HG02870 (cell line): ENCODE measurements at regions not wholly inside any gene's neighbourhood (a gene's known extent, or its start where the extent isn't known, plus 50 kb on each side); places are given as distances from the start of the nearest gene placed in this dataset.

Experiments
- ATAC-seq: cut with Tn5 transposase; IDR thresholded peaks from one replicate; pipeline ENCODE4 v1.9.1; 2021; ENCODE audit warnings: mild to moderate bottlenecking, moderate library complexity; ENCODE audit not compliant: unreplicated experiment

GRCh38 chr3:154775821-154776548, 304.1 kb upstream of the MME start:
- no peak for ATAC-seq

GRCh38 chr3:154766765-154767503, 313.2 kb upstream of the MME start:
- no peak for ATAC-seq

GRCh38 chr3:154764856-154765640, 315.1 kb upstream of the MME start:
- no peak for ATAC-seq

GRCh38 chr3:154762486-154762885, 317.6 kb upstream of the MME start:
- no peak for ATAC-seq

GRCh38 chr3:154759966-154760365, 320.2 kb upstream of the MME start:
- no peak for ATAC-seq

GRCh38 chr3:154758109-154758868, 321.8 kb upstream of the MME start:
- no peak for ATAC-seq

GRCh38 chr3:154753101-154753500, 323.1 kb upstream of the GPR149 start:
- ATAC-seq, result no peak

- no peak for ATAC-seq
Measured at GRCh38 chr3:154749514-154749913, 319.5 kb upstream of the GPR149 start.

- no peak for ATAC-seq
Measured at GRCh38 chr3:154745929-154746328, 315.9 kb upstream of the GPR149 start.

GRCh38 chr3:154745122-154745521, 315.1 kb upstream of the GPR149 start:
- no peak for ATAC-seq

- no peak for ATAC-seq
Measured at GRCh38 chr3:154743418-154743817, 313.4 kb upstream of the GPR149 start.

GRCh38 chr3:154734468-154734867, 304.5 kb upstream of the GPR149 start:
- no peak for ATAC-seq

GRCh38 chr3:154730186-154730585, 300.2 kb upstream of the GPR149 start:
- no peak for ATAC-seq

GRCh38 chr3:154729741-154730140, 299.8 kb upstream of the GPR149 start:
- ATAC-seq, result no peak

- no peak for ATAC-seq
Measured at GRCh38 chr3:154728285-154728684, 298.3 kb upstream of the GPR149 start.

- no peak for ATAC-seq
Measured at GRCh38 chr3:154720921-154721320, 290.9 kb upstream of the GPR149 start.

GRCh38 chr3:154718053-154718452, 288.1 kb upstream of the GPR149 start:
- ATAC-seq, result no peak

GRCh38 chr3:154716170-154716569, 286.2 kb upstream of the GPR149 start:
- no peak for ATAC-seq

GRCh38 chr3:154708554-154708953, 278.6 kb upstream of the GPR149 start:
- no peak for ATAC-seq

GRCh38 chr3:154701055-154701454, 271.1 kb upstream of the GPR149 start:
- no peak for ATAC-seq

GRCh38 chr3:154690413-154690812, 260.4 kb upstream of the GPR149 start:
- peak; percentile 90 for ATAC-seq
